LNCaP clone FGC (cell line): ENCODE measurements at regions not wholly inside any gene's neighbourhood (a gene's known extent, or its start where the extent isn't known, plus 50 kb on each side); places are given as distances from the start of the nearest gene placed in this dataset.

ENCODE experiments used
- DNase-seq: peaks from one replicate; pipeline ENCODE4 v3.0.0-alpha.2; 2011; ENCODE audit warnings: low read depth
- H3K4me3 ChIP-seq: 2 replicates; pipeline ENCODE4 v1.5.1; 2011; ENCODE audit warnings: mild to moderate bottlenecking, low read depth, low read length, control low read depth
- CTCF ChIP-seq: IDR thresholded peaks from 2 replicates; pipeline ENCODE4 v1.5.1; 2012; ENCODE audit warnings: mild to moderate bottlenecking; ENCODE audit not compliant: control insufficient read depth, insufficient read depth; ENCODE audit errors: extremely low read depth

DNA sequence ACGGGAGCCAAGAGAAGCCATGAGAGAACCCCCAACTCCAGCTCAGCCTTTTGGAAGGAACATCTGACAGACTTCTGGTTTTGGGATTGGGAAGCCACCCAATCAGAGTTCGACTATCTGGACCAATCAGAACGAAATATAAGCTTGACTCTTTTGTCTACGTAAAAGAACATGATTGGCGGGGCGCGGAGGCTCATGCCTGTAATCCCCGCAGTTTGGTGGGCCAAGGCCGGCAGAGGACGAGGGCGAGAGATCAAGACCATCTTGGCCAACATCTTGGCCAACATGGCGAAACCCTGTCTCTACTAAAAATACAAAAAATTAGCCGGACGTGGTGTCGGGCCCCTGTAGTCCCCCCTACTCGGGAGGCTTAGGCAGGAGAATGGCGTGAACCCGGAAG lies 380.3 kb downstream of the TBL1XR1 start:
- no peak for DNase-seq
- H3K4me3 ChIP-seq: no peak overlapping the region
- TF ChIP-seq CTCF: no peak

- no peak for DNase-seq
- H3K4me3 ChIP-seq: no peak overlapping the region
- no peak for TF ChIP-seq CTCF
These were observed 383.0 kb downstream of the TBL1XR1 start for GRCh38 chr3:176814285-176814684.

GRCh38 chr3:176807938-176808337 lies 389.3 kb downstream of the TBL1XR1 start:
- H3K4me3 ChIP-seq: no peak overlapping the region
- TF ChIP-seq CTCF: no peak
- DNase-seq: no peak

DNA sequence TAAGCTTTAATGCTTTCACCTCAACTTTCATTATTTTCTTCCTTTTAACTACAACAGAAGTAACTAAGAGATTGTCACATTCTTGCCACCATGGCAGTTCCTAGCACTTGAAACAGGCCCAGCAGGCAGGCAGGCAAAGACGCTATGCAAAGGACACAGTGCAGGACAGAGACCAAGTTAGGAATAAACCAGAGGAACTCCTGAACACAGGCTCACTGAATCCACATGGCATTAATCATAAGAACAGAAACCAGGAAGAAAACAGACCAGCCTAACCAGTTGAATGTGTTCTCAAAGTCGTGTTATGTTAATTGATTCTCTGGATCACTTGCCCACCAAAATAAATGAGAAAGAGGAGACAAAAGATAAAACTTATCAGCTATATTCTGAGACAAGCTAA lies 397.6 kb downstream of the TBL1XR1 start:
- TF ChIP-seq CTCF: no peak

GRCh38 chr3:176798680-176799079 lies 398.6 kb downstream of the TBL1XR1 start:
- no peak for DNase-seq
- H3K4me3 ChIP-seq: no peak overlapping the region
- TF ChIP-seq CTCF: no peak

More for the DNA sequence above, 397.6 kb downstream of the TBL1XR1 start:
- no peak overlapping the region for H3K4me3 ChIP-seq
- peak; percentile 54 for DNase-seq

- no peak for DNase-seq
- H3K4me3 ChIP-seq: no peak overlapping the region
- TF ChIP-seq CTCF: no peak
These were observed 400.9 kb downstream of the TBL1XR1 start for GRCh38 chr3:176796371-176796770.

DNA sequence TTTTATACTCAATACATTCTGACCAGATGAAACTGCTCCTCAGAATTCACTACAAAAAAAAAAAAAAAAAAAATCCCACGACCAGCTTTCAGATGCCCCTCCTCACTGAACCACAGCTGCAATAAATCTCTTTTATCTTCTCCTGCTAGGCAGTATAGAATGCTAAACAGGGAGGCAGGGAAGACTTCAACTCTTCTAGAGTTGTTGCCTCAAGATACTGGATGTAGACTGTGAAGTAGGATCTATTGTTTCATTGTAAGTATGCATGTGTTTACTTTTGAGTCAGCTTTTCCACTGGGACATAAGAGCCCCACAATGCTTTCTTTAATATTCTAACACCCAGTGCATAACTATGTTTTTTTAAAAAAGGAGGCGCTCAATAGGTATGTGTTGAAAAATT lies 401.4 kb downstream of the TBL1XR1 start:
- DNase-seq: no peak
- no peak overlapping the region for H3K4me3 ChIP-seq
- no peak for TF ChIP-seq CTCF
